ENCODE measurements at regions not wholly inside any gene's neighbourhood (a gene's known extent, or its start where the extent isn't known, plus 50 kb on each side); places are given as distances from the start of the nearest gene placed in this dataset.
A peak's percentile ranks its signal among the peaks of the same experiment; 100 is the strongest.

- TF ChIP-seq SP4 (CRISPR knock-in tag; IDR thresholded peaks at IDR 0.05) (peak; percentile 63), ZFP36L2 (CRISPR knock-in tag; IDR thresholded peaks at IDR 0.05) (no peak), ZNF260 (CRISPR knock-in tag; IDR thresholded peaks at IDR 0.05; ENCODE audit: borderline replicate concordance, low read depth) (no peak), BHLHE40 (IDR thresholded peaks at IDR 0.05; ENCODE audit: low read length) (no peak), KDM5B (CRISPR knock-in tag; IDR thresholded peaks at IDR 0.05; ENCODE audit: borderline replicate concordance) (peak; percentile 75; the same call in 1 of the 2 replicates), NCOR1 (IDR thresholded peaks at IDR 0.05; ENCODE audit: borderline replicate concordance, low read length) (no peak), IKZF5 (CRISPR knock-in tag; IDR thresholded peaks at IDR 0.05) (peak; percentile 88), PITX1 (CRISPR knock-in tag; IDR thresholded peaks at IDR 0.05) (peak; percentile 85), ZNF7 (CRISPR knock-in tag; IDR thresholded peaks at IDR 0.05) (no peak), RBAK (CRISPR knock-in tag; IDR thresholded peaks at IDR 0.05) (0 out of 2 replicates have a peak, but pooled peaks have one; percentile 41), RBM39 (IDR thresholded peaks at IDR 0.05; ENCODE audit: low read depth, low read length, poor library complexity, severe bottlenecking) (peak; percentile 89), LCORL (IDR thresholded peaks at IDR 0.05) (no peak), LCORL (CRISPR knock-in tag; IDR thresholded peaks at IDR 0.05) (peak; percentile 79), ZNF263 (CRISPR knock-in tag; IDR thresholded peaks at IDR 0.05) (0 out of 2 replicates have a peak, but pooled peaks have one; percentile 34), MBNL3 (CRISPR knock-in tag; conservative IDR thresholded peaks at IDR 0.05) (no peak), BORCS8-MEF2B (CRISPR knock-in tag; IDR thresholded peaks at IDR 0.05) (peak; percentile 85; the same call in 1 of the 2 replicates), DPF2 (CRISPR knock-in tag; IDR thresholded peaks at IDR 0.05; ENCODE audit: borderline replicate concordance, low read depth) (peak; percentile 97), ATF7-NPFF (CRISPR knock-in tag; IDR thresholded peaks at IDR 0.05; ENCODE audit: low read depth) (peak; percentile 83), DRAP1 (CRISPR knock-in tag; IDR thresholded peaks at IDR 0.05) (no peak)
These were observed 535.6 kb downstream of the INSC start (continued) for GRCh38 chr11:15650105-15650938.
